Mucosa of stomach (tissue), 1 donor: ENCODE measurements at regions not wholly inside any gene's neighbourhood (a gene's known extent, or its start where the extent isn't known, plus 50 kb on each side); places are given as distances from the start of the nearest gene placed in this dataset.

ENCODE experiments used
- H3K27me3 ChIP-seq: one replicate; pipeline ENCODE4 v1.7.0; 2013; ENCODE audit warnings: mild to moderate bottlenecking, low read length; ENCODE audit not compliant: control insufficient read depth, insufficient read depth
- H3K36me3 ChIP-seq: one replicate; pipeline ENCODE4 v1.7.0; 2013; ENCODE audit warnings: low read length; ENCODE audit not compliant: control insufficient read depth, insufficient read depth
- H3K4me1 ChIP-seq: one replicate; pipeline ENCODE4 v1.7.0; 2013; ENCODE audit warnings: mild to moderate bottlenecking, low read length; ENCODE audit not compliant: control insufficient read depth, insufficient read depth
- H3K4me3 ChIP-seq: one replicate; pipeline ENCODE4 v1.7.0; 2013; ENCODE audit warnings: low read length
- H3K9ac ChIP-seq: one replicate; pipeline ENCODE4 v1.7.0; 2013; ENCODE audit warnings: mild to moderate bottlenecking, low read length, moderate library complexity
- H3K9me3 ChIP-seq: one replicate; pipeline ENCODE4 v1.7.0; 2013; ENCODE audit warnings: mild to moderate bottlenecking, low read length, moderate library complexity; ENCODE audit not compliant: control insufficient read depth
- donor health status: Pancreatic carcinoma.

- Histone ChIP-seq H3K36me3 (no peaks in the 10 kb centered on the region), H3K4me3 (no peak overlapping the region), H3K9me3 (no peaks in the 10 kb centered on the region), H3K4me1 (no peaks in the 10 kb centered on the region), H3K9ac (no peak overlapping the region), H3K27me3 (no peaks in the 10 kb centered on the region)
These were observed 115.0 kb downstream of the TRIML1 start for GRCh38 chr4:188254211-188254610.

GRCh38 chr4:188262464-188262863 is 123.2 kb downstream of the TRIML1 start:
- Histone ChIP-seq H3K4me3 (no peak overlapping the region), H3K36me3 (no peaks in the 10 kb centered on the region), H3K9ac (no peak overlapping the region), H3K4me1 (no peaks in the 10 kb centered on the region), H3K27me3 (no peaks in the 10 kb centered on the region), H3K9me3 (no peaks in the 10 kb centered on the region)

GRCh38 chr4:188263321-188263720 is 124.1 kb downstream of the TRIML1 start:
- no peak overlapping the region for H3K9ac ChIP-seq
- no peak overlapping the region for H3K4me3 ChIP-seq
- no peaks in the 10 kb centered on the region for H3K27me3 ChIP-seq
- no peaks in the 10 kb centered on the region for H3K36me3 ChIP-seq
- H3K9me3 ChIP-seq = no peaks in the 10 kb centered on the region
- H3K4me1 ChIP-seq = no peaks in the 10 kb centered on the region

- Histone ChIP-seq H3K36me3 (no peaks in the 10 kb centered on the region), H3K9me3 (no peaks in the 10 kb centered on the region), H3K9ac (no peak overlapping the region), H3K4me3 (no peak overlapping the region), H3K27me3 (no peaks in the 10 kb centered on the region), H3K4me1 (no peaks in the 10 kb centered on the region)
These were observed 127.1 kb downstream of the TRIML1 start for GRCh38 chr4:188266386-188266785.

GRCh38 chr4:188268131-188268908 is 129.1 kb downstream of the TRIML1 start:
- no peaks in the 10 kb centered on the region for H3K9me3 ChIP-seq
- H3K9ac ChIP-seq = no peak overlapping the region
- no peaks in the 10 kb centered on the region for H3K27me3 ChIP-seq
- no peaks in the 10 kb centered on the region for H3K36me3 ChIP-seq
- no peak overlapping the region for H3K4me3 ChIP-seq
- H3K4me1 ChIP-seq = no peaks in the 10 kb centered on the region

GRCh38 chr4:188270273-188271069 is 131.2 kb downstream of the TRIML1 start:
- no peaks in the 10 kb centered on the region for H3K36me3 ChIP-seq
- H3K9me3 ChIP-seq = no peaks in the 10 kb centered on the region
- H3K4me3 ChIP-seq = no peak overlapping the region
- H3K9ac ChIP-seq = no peak overlapping the region
- no peaks in the 10 kb centered on the region for H3K27me3 ChIP-seq
- no peaks in the 10 kb centered on the region for H3K4me1 ChIP-seq

GRCh38 chr4:188275686-188276085 is 136.4 kb downstream of the TRIML1 start:
- no peak overlapping the region for H3K4me3 ChIP-seq
- no peaks in the 10 kb centered on the region for H3K4me1 ChIP-seq
- no peaks in the 10 kb centered on the region for H3K27me3 ChIP-seq
- H3K9ac ChIP-seq = no peak overlapping the region
- H3K9me3 ChIP-seq = no peaks in the 10 kb centered on the region
- no peaks in the 10 kb centered on the region for H3K36me3 ChIP-seq

- Histone ChIP-seq H3K9me3 (no peaks in the 10 kb centered on the region), H3K9ac (no peak overlapping the region), H3K36me3 (no peaks in the 10 kb centered on the region), H3K27me3 (no peaks in the 10 kb centered on the region), H3K4me3 (no peak overlapping the region), H3K4me1 (no peaks in the 10 kb centered on the region)
These were observed 139.9 kb downstream of the TRIML1 start for GRCh38 chr4:188279184-188279583.

- no peaks in the 10 kb centered on the region for H3K4me1 ChIP-seq
- H3K9ac ChIP-seq = no peak overlapping the region
- H3K9me3 ChIP-seq = no peaks in the 10 kb centered on the region
- no peaks in the 10 kb centered on the region for H3K36me3 ChIP-seq
- H3K4me3 ChIP-seq = no peak overlapping the region
- no peaks in the 10 kb centered on the region for H3K27me3 ChIP-seq
These were observed 143.4 kb downstream of the TRIML1 start for GRCh38 chr4:188282471-188283232.

- no peaks in the 10 kb centered on the region for H3K4me1 ChIP-seq
- H3K9me3 ChIP-seq = no peaks in the 10 kb centered on the region
- no peak overlapping the region for H3K4me3 ChIP-seq
- H3K9ac ChIP-seq = no peak overlapping the region
- no peaks in the 10 kb centered on the region for H3K27me3 ChIP-seq
- no peaks in the 10 kb centered on the region for H3K36me3 ChIP-seq
These were observed 148.1 kb downstream of the TRIML1 start for GRCh38 chr4:188287169-188287894.

GRCh38 chr4:188289531-188290125 is 150.4 kb downstream of the TRIML1 start:
- Histone ChIP-seq H3K4me1 (no peaks in the 10 kb centered on the region), H3K36me3 (no peaks in the 10 kb centered on the region), H3K27me3 (no peaks in the 10 kb centered on the region)

More at GRCh38 chr4:188289531-188290125, 150.4 kb downstream of the TRIML1 start:
- H3K4me3 ChIP-seq = no peak overlapping the region
- no peak overlapping the region for H3K9ac ChIP-seq
- no peaks in the 10 kb centered on the region for H3K9me3 ChIP-seq
